IPS-11a (cell line): ENCODE measurements at regions not wholly inside any gene's neighbourhood (a gene's known extent, or its start where the extent isn't known, plus 50 kb on each side); places are given as distances from the start of the nearest gene placed in this dataset.
"Not testable (repeated sequence)": the region's sequence is repeated elsewhere in the genome, so short reads cannot be mapped to it uniquely, and the experiment has no call there.

Source experiments
- H3K4me3 ChIP-seq: one replicate; pipeline ENCODE4 v1.5.1; 2013; ENCODE audit warnings: low read depth, low read length, control low read depth

DNA sequence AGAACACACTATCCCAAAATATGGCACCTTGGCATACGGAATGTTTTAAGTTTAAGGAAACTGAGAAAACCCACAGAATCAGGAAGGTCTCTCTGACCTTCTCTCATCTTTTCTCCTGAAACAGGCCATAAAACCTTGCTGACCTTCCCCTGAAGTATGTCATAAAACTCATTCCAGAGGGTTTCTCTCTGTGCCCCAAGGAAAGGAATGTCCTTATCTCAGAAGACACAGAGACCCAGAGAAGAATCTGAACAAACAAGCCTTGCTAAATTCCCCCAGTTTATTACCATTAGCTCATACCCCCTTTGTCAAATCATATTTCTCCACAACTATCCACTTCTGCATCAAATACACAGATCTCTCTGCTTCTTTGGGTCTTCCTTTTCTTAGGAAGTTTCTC lies 603.1 kb downstream of the MCTP2 start:
- H3K4me3 ChIP-seq = no peak overlapping the region

DNA sequence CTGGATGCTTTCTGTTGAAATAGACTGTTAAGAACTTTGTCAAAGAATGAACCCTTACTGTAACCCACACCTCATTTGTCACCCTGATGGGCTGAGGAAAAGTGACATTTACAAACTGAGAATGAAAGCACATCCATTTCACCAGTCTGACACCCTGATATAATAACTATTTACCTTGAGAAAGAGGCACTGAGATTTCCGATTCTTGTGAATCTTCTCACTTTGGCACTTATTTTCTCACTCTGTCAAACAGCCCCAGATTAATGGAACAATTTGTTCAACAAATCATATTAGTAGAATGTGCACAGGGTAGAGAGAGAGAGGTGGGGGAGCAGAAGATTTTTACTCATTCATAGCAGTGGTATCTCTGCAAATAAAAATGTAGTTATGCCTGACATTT lies 606.9 kb downstream of the MCTP2 start:
- H3K4me3 ChIP-seq = no peak overlapping the region

DNA sequence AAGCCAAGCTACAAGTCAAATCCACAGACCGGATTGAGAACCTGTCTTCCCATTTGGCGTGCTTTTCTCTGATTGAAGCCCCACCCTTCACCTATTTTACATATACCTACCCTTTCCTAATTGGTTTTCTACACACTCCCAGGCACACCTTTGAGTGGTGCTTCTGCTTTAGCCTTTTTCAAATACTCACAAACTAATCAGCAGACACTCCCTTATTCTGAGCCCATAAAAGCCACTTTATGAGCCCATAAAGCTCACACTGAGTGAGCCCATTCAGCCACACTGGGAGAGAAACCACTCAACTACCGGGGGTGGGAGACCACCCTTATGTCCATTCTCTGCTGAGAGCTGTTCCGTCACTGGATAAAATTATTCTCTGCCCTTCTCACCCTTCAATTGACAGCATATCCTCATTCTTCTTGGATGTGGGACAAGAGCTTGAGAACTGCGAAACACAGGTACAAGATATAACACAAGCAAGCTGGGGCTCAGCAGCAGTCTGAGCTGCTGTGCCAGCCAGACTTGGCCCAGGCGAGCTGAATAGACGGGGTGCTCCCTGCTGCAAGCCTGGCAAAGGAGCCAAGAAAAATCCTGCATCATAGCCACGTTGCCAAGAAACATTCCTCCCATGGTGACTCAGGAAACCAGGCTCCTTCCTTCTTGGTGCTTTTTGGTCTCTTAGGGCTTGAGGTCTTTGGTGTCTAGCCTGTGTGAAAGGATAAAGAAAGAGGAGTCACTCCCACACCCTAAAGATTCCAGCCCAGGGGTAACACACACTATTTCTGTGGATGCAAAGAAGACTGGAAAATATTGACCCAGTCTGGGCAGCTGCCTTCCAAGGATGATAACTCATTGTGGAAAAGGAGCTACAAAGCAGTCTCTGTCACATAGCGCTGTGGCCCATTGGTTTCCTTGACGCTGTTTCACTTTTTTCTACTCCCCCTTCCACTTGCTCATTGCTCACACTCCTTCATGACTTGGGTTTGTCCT lies 609.7 kb downstream of the MCTP2 start:
- H3K4me3 ChIP-seq = no peak overlapping the region

DNA sequence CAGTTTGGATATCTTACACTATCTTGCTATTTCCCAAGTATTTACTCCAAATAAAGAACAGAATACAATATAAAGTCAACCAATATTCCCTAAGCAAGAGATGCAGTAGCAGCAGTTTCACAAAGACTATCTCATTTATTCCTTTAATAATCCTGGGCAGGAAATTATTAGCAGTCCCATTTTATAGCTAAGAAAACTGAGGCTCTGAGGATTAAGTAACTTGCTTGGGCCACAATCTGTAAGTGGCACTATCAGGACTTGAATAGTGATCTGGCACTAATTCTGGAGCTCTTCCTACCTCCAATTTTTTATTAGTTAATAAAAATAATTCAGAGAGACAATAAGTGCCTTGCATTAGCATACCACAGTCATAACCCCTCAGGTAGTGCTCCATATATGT lies 611.7 kb downstream of the MCTP2 start:
- H3K4me3 ChIP-seq = no peak overlapping the region

DNA sequence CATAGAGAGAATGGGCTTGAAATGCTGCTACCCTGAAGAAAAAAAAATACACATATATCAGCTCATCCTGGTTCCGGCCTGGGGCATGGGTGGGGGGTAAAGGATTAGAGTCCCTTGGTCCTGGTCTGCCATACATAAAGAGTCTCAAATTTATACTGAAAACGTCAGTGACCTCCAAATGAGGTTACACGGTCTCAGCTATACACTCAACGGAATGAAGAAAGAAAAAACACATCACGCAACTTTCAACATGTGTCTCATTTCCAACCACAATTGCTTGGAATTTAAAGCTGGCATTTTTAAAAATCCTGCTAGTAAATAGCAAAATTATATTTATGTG lies 612.8 kb downstream of the MCTP2 start:
- no peak overlapping the region for H3K4me3 ChIP-seq

DNA sequence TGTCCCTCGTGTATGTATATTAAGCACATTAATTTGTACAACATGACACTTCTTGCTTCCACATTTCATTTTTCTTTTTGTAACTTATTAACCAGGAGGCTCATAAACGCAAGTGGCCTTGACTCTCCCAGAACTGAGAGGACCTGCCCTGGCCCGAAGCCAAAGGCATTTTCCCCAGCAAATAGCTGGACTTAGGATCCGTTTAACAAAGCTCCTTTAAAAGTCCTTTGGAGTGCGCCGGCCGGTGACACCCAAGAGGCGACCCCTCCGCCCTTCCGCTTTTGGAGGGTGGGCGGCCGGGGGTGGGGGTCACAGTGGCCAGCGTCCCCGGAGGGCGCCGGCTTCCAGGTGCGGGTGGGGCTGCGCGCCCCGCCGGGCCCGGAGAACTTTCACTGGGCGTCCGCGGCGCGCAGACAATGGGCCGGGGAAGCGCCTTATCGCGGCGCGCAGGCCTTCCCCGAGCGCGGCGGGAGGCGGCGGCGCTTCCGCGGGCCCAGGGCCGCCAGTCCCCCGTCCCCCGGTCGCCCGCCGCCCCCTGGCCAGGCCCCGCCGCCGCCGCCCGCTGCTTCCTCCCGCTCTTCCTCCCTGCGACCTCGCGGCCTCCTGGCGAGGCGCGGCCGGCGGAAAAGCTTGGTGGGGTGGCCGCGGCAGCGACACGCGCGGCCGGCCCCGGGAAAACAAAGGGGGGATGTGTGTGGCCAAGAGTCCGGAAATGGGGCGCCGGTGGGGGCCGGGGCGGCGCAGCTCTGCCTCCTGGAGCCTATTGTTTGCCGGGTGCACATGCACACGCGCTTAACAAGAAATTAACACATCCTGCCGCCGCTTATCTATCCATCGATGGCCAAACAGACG lies 613.4 kb downstream of the MCTP2 start:
- peak overlapping the region; percentile 1 for H3K4me3 ChIP-seq

DNA sequence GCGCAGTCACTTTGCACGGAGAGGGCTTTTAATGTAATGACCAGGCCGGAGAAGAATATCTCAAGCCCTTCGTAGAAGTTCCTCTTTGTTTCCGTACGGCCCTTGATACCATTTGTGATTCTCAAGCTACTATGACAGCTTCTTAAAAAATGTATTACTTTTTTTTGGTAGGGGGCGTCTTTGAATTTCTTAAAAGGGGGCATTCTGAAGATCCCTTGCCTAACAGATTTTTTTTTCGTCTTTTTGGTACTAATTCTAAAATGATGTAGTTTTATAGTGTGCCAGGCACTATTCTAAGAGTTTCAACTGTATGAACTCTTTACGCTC lies 614.0 kb downstream of the MCTP2 start:
- no peak overlapping the region for H3K4me3 ChIP-seq

DNA sequence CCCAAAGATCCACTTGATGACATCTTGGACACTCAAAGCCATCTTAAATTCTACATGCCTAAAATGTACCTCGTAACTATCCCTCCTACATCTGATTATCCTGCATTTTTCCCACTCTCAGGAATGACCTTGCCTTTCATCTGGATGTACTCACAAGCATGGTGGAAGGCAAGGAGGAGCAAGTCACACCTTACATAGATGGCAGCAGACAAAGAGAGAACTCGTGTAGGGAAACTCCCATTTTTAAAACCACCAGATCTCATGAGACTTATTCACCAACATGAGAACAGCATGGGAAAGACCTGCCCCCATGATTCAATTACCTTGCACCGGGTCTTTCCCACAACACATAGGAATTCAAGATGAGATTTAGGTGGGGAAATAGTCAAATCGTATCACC lies 616.0 kb downstream of the MCTP2 start:
- H3K4me3 ChIP-seq = no peak overlapping the region

DNA sequence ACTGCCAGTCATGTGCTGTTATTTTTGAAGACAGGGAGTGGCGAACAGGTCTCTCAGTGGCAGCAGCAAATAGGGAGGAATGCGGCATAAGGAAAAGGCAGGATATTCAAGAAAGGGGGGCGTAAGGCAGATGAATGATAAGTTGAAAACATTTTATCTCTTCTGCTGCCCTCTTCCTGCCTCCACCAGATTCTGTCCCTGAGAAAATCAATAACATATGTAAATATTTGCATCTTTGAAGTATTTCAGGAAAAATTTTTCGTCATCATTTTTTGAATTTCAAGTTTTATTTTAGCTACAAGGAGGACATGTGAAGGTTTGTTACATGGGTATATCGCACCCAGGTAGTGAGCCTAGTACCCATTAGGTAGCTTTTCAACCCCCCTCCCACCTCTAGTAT lies 616.7 kb downstream of the MCTP2 start:
- no peak overlapping the region for H3K4me3 ChIP-seq

DNA sequence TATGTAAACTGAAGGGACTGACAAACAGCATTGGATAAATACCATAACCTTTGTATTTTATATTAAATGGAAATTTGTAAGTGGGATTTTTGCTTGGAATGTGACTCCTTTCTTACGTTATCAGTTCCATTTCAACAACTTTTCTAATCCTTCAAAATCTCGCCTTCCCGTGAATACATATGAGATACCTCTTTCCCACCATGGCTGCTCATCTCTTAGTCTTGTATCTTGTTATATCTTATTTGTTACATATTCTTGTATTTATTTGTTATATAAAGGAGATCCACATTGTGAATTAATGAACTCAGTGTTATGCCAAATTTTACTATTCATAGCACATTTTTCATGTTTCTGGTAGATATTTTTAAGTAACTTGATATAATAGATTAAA lies 623.7 kb downstream of the MCTP2 start:
- no peak overlapping the region for H3K4me3 ChIP-seq

DNA sequence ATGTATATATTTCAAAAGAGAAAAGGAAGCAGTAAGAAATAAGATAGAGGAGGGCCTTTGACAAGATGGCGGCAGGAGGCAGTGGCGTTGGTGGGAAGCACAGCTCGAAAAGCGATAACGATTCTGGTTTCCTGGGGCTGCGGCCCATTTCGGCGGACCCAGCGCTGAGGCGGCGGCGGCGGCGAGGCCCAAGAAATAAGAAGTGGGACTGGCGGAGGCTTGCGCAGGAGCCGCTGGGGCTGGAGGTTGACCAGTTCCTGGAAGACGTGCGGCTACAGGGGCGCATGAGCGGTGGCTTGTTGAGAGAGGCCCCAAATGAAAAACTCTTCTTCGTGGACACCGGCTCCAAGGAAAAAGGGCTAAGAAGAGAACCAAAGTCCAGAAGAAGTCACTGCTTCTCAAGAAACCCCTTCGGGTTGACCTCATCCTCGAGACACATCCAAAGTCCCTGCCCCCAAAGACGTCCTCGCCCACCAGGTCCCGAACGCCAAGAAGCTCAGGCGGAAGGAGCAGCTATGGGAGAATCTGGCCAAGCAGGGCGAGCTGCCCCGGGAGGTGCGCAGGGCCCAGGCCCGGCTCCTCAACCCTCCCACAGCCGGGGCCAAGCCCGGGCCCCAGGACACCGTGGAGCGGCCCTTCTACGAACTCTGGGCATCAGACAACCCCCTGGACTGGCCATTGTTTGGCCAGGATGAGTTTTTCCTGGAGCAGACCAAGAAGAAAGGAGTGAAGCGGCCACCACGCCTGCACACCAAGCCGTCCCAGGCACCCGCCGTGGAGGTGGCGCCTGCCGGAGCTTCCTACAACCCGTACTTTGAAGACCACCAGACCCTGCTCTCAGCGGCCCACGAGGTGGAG lies 624.3 kb downstream of the MCTP2 start:
- H3K4me3 ChIP-seq = no peak overlapping the region

DNA sequence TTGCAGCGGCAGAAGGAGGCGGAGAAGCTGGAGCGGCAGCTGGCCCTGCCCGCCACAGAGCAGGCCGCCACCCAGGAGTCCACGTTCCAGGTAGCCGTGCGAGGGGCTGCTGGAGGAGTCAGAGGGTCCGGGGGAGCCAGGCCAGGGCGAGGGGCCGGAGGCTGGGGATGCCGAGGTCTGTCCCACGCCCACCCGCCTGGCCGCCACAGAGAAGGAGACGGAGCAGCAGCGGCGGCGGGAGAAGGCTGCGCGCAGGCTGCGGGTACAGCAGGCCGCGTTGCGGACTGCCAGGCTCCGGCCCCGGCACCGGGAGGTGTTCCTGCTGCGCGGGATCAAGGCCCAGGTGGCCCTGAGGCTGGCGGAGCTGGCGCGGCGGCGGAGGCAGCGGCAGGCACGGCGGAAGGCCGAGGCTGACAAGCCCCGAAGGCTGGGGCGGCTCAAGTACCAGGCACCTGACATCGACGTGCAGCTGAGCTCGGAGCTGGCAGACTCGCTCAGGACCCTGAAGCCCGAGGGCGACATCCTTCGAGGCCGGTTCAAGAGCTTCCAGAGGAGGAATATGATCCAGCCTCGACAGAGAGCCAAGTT lies 625.0 kb downstream of the MCTP2 start:
- H3K4me3 ChIP-seq = no peak overlapping the region

DNA sequence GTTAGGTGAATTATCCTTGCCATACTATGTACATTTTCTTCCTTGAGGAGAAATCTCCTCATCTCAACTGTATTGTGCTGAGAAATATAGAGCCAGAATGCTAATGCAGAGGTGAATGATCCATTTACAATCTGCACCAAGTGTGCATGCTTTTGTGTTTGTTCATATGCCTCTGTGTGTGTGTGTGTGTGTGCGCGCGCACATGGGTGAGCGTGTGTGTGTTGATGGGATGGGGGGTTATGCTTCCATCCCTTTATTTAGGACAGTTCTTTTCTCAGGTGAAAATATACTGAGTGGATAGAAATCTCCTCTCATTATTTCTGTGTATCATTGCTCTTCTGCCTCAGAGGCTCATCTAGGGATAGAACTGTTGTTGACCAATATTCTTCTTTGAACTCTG lies 626.1 kb downstream of the MCTP2 start:
- no peak overlapping the region for H3K4me3 ChIP-seq

DNA sequence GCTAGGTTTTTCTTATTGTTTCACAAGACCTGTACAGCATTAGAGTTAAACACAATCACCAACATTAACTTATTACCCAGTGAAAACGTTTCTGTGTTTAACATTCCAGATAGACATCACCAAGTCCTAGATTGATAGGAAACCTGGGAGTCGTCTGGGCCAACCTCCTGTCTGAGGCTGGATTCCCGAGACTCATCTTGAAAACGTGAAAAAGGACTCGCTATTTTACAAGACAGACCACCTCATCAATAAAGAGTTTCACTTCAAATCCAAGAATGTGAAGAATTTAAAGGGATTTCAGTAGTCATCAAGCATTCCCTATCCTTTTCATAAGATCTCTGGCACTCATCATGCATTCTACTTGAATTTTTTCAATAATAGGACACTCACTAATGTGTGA lies 626.6 kb downstream of the MCTP2 start:
- no peak overlapping the region for H3K4me3 ChIP-seq

DNA sequence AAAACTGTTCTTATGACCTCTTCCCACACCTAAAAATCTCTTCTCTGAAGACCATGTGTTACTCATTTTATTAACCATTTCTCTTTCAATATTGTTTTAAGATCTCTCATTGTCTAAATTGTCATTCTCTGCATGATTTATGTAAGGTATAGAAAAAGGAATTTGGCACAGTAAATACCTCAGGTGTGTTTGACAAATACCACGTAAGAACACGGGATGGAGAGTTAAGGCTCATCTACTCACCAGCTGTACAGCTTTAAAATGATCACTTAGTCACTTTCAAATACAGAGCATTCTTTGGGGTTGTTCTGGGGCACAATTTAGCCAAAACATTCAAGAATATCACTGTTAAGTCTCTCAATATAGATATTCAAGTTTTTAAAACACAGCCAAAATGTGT lies 627.1 kb downstream of the MCTP2 start:
- no peak overlapping the region for H3K4me3 ChIP-seq

DNA sequence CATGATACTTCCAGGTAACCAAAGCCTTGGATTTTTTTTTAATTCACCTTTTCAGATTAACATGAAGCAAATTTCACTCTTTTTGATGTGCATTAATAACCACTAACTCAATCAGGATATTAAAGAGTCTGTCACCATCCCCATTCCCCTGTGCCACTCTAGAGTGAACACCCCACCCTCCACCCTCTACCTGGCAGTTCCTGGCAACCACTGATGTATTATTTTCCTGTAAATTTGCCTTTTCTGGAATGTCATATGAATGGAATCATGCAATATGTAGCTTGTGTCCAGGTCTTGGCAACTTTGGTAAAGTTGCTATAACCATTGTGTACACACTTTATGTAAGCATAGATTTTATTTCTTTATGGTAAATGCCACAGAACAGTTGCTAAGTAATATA lies 627.6 kb downstream of the MCTP2 start:
- no peak overlapping the region for H3K4me3 ChIP-seq

DNA sequence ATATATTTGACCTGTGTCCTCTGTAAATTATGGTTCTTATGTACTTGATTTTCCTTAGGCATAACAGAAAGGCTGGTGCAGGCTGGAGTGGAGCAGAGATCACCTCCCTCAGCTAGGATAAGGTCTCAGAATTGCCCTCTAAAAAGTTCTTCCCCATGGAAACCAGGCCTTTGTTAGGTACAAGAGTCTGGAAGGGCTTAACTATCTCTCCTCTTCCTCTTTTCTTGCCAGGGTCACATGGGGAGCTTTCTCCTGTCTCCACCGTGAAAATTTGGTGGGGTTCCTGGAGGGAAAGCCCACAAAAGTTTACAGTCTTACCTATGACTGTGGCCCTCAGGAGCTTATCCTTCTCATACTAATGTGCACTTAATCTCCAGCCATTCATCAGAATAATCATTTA lies 633.2 kb downstream of the MCTP2 start:
- H3K4me3 ChIP-seq = no peak overlapping the region

DNA sequence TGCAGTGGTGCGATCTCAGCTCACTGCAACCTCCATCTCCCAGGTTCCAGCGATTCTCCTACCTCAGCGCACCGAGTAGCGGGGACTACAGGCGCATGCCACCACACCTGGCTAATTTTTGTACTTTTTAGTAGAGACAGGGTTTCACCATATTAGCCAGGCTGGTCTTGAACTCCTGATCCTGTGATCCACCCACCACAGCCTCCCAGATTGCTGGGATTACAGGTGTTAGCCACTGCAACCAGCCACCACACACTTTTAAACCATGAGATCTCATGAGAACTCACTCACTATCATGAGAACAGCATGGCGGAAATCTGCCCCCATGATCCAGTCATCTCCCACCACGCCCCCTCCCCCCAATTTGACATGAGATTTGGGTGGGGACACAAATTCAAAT lies 636.9 kb downstream of the MCTP2 start:
- not testable (repeated sequence) for H3K4me3 ChIP-seq

DNA sequence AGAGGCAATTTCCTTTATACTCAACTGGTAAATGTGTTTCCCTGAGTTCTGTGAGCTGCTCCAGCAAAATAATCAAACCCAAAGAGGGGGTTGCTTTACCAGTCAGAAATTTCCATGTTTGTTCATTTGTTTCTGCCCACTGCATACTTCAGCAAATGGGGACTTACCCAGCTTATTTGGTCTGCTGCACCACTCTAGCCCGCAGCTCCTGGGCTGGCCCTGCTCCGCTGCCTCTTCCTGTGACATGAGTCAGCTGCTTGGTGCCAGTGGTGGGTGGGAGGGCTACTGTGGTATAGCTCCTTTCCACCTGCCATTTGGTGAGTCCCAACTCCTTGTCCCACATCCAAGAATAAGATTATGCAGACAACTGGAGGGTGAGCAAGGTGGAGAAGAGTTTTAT lies 644.2 kb downstream of the MCTP2 start:
- no peak overlapping the region for H3K4me3 ChIP-seq

DNA sequence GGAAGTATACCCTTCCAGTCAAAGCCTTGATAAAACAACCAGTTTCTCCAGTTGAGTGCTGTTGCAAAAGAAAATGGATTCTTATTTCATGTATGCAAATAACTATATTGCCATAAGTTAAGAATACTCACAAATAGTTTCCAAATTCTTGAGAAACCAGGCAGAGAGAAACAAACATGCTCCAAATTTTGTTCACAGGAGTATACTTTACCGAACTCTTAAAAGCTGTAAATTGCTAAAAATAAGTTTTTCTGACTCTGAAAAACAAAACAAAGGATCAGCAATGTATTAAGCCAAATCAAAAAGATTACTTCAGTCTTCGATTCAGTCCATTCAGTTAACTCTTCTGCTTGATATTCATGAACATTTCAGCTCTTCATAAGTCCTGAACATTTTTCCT lies 646.5 kb downstream of the MCTP2 start:
- H3K4me3 ChIP-seq = no peak overlapping the region
